SU-DHL-6 (cell line): ENCODE measurements at regions not wholly inside any gene's neighbourhood (a gene's known extent, or its start where the extent isn't known, plus 50 kb on each side); places are given as distances from the start of the nearest gene placed in this dataset.

ENCODE experiments used
- CTCF ChIP-seq: fragments of 200-600 bp; sonication (generic); IDR thresholded peaks from one replicate; pipeline ENCODE4 v1.5.1; 2017; ENCODE audit warnings: antibody characterized with exemption, mild to moderate bottlenecking, low read length, moderate library complexity; ENCODE audit not compliant: insufficient read depth, poor library complexity, severe bottlenecking
- EZH2phosphoT487 ChIP-seq: fragments of 200-600 bp; sonication (generic), shearing (Covaris generic); conservative IDR thresholded peaks from 2 replicates; pipeline ENCODE4 v1.6.1; 2018; ENCODE audit warnings: mild to moderate bottlenecking, antibody characterized with exemption, low read length, moderate library complexity, mixed read lengths

- no peak for TF ChIP-seq CTCF
- TF ChIP-seq EZH2phosphoT487: no peak
These were observed 449.8 kb downstream of the SHISA9 start for GRCh38 chr16:13351181-13351580.
